Right cardiac atrium (tissue), 5 donors: ENCODE measurements at regions not wholly inside any gene's neighbourhood (a gene's known extent, or its start where the extent isn't known, plus 50 kb on each side); places are given as distances from the start of the nearest gene placed in this dataset.

Experiments
- ATAC-seq, 2 donors: fragments of 200-7000 bp; cut with Tn5 transposase; one replicate each; pipeline versions ENCODE4 v1.8.0 to v1.9.1; 2020; ENCODE audit warnings: moderate library complexity in 2 of 2, mild to moderate bottlenecking in 1 of 2
- DNase-seq, 3 donors: peaks; one replicate each; pipeline ENCODE4 v3.0.0-alpha.2; 2020
- H3K27ac ChIP-seq: one replicate; pipeline ENCODE4 v1.5.1; 2013; ENCODE audit warnings: mild to moderate bottlenecking, low read length, control low read depth, moderate library complexity
- H3K27me3 ChIP-seq: one replicate; pipeline ENCODE4 v1.6.1; 2013; ENCODE audit not compliant: control insufficient read depth, insufficient read depth
- H3K4me1 ChIP-seq: one replicate; pipeline ENCODE4 v1.6.1; 2013; ENCODE audit warnings: low read length; ENCODE audit not compliant: control insufficient read depth, insufficient read depth
- H3K4me3 ChIP-seq: one replicate; pipeline ENCODE4 v1.5.1; 2013; ENCODE audit warnings: low read length, control low read depth
- H3K9me3 ChIP-seq: one replicate; pipeline ENCODE4 v1.6.1; 2013; ENCODE audit warnings: low read length; ENCODE audit not compliant: control insufficient read depth
- WGBS: extraction: QIAGEN DNeasy Blood & Tissue Kit; methylation state at CpG from one replicate; pipeline ENCODE4 v1.1.7; 2013; 5-methylcytosine and 5-hydroxymethylcytosine counted together
- intact Hi-C, 4 donors: fragments of 100-400 bp; cut with DNase I; formaldehyde crosslinking; loops; one replicate each; pipeline versions ENCODE4 v1.11.0 to v1.14.0; 2022 to 2023
- donor health status: healthy with polysubstance abuse.
- donor health status: DM: no; HTN: yes; CAD: no.
- donor health status: DM: no; HTN: no; CAD: no.
- donor health status: DM: no; HTN: yes; CAD: no; lungs with severe emphysema.
- donor health status: DM: yes; HTN: yes; CAD: no.

DNA sequence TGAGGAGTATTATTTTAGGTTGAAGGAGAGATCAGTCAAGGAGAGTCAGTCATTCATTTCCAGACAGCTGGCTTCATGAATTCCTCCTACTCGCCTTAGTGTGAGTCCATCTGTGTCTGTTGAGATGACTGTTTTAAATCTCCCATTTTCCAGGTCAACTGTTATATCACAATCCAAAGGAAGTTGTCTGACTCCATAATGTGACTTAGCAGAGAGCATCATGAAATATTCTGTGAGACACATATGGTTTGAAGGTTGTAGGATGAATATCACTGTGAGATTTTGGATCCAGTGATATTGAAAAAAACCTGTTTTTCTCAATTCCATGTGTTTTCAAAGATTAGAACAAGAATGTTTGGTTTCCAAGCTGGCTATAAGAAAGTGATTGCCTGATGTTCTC is 530.2 kb upstream of the MAN1A1 start:
- Histone ChIP-seq H3K9me3 (no peaks in the 10 kb centered on the region), H3K27me3 (no peaks in the 10 kb centered on the region), H3K4me1 (no peaks in the 10 kb centered on the region), H3K4me3 (no peak overlapping the region), H3K27ac (no peak overlapping the region)
- ATAC-seq (no peak), DNase-seq (no peak)
- WGBS: 0% methylated on average over 1 of the region's 1 CpG
- intact Hi-C loops: no loop called here

DNA sequence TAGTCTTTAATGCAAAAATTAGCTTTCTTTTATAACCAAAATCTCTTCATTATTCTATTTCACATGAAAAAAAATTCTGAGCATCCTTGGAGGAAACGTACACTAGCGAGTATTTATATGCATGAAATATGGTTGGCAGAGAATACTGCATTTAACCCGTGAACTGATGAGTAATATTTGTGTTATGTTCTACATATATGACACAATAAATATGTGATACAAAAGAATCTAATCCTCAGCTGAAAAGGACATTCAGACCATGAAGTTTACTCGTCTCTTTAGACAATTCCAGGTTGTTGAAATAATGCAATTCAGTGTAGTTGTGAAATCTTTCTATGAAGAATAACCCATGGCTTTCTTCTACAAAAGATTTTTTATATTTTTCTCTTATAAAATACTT is 524.8 kb upstream of the MAN1A1 start:
- Histone ChIP-seq H3K9me3 (no peaks in the 10 kb centered on the region), H3K4me3 (no peak overlapping the region), H3K4me1 (no peaks in the 10 kb centered on the region), H3K27ac (no peak overlapping the region), H3K27me3 (no peaks in the 10 kb centered on the region)
- WGBS: 72% methylated on average over 4 of the region's 4 CpGs
- intact Hi-C loops: no loop called here
- no peak for DNase-seq
- ATAC-seq: no peak

DNA sequence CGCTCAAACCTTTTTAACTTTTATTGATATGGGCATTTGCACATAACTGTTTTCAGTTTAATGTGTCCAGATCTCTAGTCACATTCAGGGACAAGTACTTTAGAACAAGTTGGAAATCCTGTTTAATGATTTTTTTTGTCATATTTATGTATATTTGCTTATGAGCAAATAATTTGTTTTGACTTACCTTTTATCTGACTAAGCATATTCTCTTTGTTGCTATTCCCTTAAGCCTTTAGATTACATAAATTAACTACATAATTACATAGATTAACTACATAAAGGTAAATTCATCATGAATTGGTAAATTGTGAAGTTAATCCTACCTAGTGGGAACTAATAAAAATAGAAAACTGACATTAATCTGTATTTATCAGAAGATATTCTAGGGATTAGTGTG is 523.5 kb upstream of the MAN1A1 start:
- DNase-seq (no peak), ATAC-seq (no peak)
- 98% methylated on average over 1 of the region's 1 CpG for WGBS
- Histone ChIP-seq H3K27ac (no peak overlapping the region), H3K27me3 (no peaks in the 10 kb centered on the region), H3K4me3 (no peak overlapping the region), H3K4me1 (no peaks in the 10 kb centered on the region), H3K9me3 (no peaks in the 10 kb centered on the region)
- intact Hi-C loops: no loop called here

DNA sequence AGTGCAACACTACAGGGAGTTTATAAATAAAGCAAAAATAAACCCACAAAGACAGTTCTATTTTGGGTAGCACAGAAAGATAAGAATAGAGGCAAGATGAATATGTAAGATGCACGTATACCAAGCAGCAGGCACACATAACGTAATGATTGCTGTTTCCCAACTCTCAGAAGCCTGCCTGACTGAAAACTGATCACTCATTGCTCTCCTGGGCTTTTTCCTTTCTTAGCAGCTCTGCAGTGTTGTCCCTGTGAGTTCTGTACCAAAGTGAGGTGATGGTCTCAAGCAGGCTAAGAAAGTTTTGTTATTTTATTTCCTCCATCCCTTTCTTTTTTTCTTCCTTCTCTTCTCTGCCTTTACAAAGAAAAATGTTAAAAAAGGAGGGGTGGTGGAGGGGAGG is 522.0 kb upstream of the MAN1A1 start:
- DNase-seq: no peak
- 20% methylated on average over 2 of the region's 2 CpGs for WGBS
- no peaks in the 10 kb centered on the region for H3K4me1 ChIP-seq
- no peaks in the 10 kb centered on the region for H3K9me3 ChIP-seq
- ATAC-seq: no peak
- intact Hi-C loops: no loop called here
- H3K27me3 ChIP-seq: no peaks in the 10 kb centered on the region
- no peak overlapping the region for H3K4me3 ChIP-seq
- no peak overlapping the region for H3K27ac ChIP-seq

DNA sequence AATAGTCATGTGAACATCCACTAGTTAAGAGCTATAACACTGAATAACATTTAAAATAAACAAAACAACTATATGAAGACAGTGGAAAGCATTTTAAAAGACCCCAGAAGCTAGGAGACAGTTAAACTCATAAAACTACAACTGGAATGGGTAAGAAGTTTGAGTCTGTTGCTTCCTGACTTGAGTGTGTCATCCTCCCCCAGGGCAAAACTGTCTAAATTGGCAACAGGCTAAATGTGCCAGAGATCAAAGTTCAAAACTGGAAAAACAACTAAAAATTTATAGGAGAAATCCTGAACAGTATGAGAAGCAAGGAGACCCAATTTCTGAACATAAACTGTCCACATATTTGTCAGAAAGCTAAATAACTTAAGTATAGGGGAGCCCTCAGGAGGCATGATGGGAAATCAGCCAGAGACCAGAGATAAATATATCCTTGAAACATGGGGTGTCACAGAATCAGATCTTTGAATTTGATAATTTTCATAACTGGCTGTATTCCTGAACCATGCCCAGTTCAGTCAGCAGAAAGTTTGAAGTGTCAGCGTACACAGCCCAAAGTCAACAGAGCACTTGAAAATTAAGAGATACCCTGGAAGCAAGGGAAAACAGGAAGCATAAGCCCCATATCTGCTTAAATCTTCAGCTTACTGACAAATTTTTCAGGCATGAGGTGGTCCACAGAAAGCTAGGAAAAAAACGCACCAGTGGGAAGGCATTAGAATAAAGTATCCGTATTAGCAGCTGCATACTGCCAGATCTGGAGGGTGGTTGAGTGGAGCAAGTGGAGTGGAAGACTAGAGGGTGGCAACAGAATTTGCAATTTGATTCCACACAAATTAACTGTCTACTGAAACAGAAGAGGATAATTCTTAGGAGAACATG is 516.1 kb upstream of the MAN1A1 start:
- H3K9me3 ChIP-seq: no peaks in the 10 kb centered on the region
- 92% methylated on average over 3 of the region's 3 CpGs for WGBS
- H3K27ac ChIP-seq: no peak overlapping the region
- H3K4me3 ChIP-seq: no peak overlapping the region
- intact Hi-C loops: no loop called here
- DNase-seq: no peak
- ATAC-seq: no peak
- H3K4me1 ChIP-seq: no peaks in the 10 kb centered on the region
- no peaks in the 10 kb centered on the region for H3K27me3 ChIP-seq

DNA sequence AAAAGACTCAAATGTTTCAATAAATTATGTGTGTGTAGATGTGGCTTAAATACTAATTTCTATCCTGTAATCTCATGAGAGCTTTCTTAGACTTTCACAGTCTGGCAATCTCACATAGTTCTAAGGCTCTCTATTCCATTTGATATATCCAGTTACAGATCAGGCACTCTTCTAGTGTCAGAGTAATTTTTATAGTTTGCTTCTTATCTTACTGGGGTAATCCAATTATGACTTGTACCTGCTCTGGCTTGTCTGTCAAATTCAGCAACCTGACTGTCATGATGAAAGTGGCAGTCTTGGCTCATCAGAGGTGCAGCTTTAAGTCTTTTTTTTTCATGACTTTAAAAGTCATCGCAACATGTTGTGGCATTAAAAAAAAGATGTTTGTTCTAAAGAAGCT is 513.2 kb upstream of the MAN1A1 start:
- Histone ChIP-seq H3K4me1 (no peaks in the 10 kb centered on the region), H3K4me3 (no peak overlapping the region), H3K27me3 (no peaks in the 10 kb centered on the region), H3K27ac (no peak overlapping the region), H3K9me3 (no peaks in the 10 kb centered on the region)
- ATAC-seq (no peak), DNase-seq (no peak)
- intact Hi-C loops: no loop called here
- whole genome bisulfite sequencing: 94% methylated on average over 1 of the region's 1 CpG

DNA sequence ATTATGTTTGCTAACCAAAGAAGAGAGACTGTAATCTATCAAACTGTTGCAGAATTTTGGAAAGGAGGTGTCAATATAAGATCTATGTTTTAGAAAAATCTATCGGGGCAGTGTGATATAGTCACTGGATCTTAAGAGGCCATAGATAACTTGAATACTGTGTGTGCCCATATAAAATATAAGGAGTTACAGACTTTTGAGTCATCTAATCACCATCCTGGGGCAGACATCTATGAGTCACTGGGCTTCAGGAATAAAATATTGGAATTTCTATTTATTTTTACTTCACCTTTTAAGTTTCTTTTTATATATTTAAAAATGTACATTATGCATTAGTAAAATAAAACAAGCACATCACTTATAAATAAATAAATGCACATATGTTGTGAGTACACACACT is 509.3 kb upstream of the MAN1A1 start:
- Histone ChIP-seq H3K9me3 (no peaks in the 10 kb centered on the region), H3K27ac (no peak overlapping the region), H3K27me3 (no peaks in the 10 kb centered on the region), H3K4me3 (no peak overlapping the region), H3K4me1 (no peaks in the 10 kb centered on the region)
- 89% methylated on average over 1 of the region's 1 CpG for WGBS
- intact Hi-C loops: no loop called here
- ATAC-seq: no peak
- no peak for DNase-seq

DNA sequence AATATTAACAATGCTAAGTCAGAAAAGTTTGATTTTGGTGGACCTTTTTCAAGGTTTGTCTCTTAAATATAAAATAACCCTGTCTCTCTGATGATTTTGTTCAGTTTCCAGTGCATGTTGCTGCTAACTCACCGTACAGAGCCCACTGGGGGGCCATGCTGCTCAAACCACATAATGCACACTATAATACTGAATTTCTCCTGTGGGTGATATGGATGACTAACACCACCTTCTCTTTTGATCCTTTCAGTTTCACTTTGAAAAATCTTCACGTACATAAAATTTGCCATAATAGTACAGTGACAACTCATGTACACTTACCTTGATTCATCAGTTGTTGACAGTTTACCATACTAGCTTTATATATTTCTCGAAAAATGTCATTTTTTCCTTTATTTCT is 506.6 kb upstream of the MAN1A1 start:
- intact Hi-C loops: no loop called here
- Histone ChIP-seq H3K4me1 (no peaks in the 10 kb centered on the region), H3K27me3 (no peaks in the 10 kb centered on the region), H3K4me3 (no peak overlapping the region), H3K27ac (no peak overlapping the region), H3K9me3 (no peaks in the 10 kb centered on the region)
- ATAC-seq: no peak
- WGBS: 84% methylated on average over 3 of the region's 3 CpGs
- DNase-seq: no peak

DNA sequence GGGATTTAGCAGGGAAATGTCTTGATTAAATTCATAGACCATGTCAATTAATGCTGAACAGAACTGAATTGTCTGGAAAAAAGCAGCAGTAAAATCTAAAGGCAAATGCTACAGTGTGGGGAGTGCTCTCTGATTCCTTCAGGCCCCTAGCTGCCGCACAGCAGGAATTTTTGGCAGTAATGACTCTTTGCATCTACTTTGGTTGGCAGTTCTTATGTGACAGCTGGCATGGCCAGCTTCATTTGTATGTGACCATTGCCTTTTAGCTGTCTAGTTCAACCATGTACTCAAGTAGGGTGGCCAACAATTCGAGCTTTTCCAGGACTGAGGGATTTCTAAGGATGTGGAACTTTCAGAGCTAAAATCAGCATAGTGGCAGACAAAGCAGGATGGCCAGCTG is 499.1 kb upstream of the MAN1A1 start:
- DNase-seq (no peak), ATAC-seq (no peak)
- intact Hi-C loops: no loop called here
- Histone ChIP-seq H3K4me1 (no peaks in the 10 kb centered on the region), H3K27ac (no peak overlapping the region), H3K9me3 (no peaks in the 10 kb centered on the region), H3K4me3 (no peak overlapping the region), H3K27me3 (no peaks in the 10 kb centered on the region)
- 75% methylated on average over 2 of the region's 2 CpGs for WGBS

DNA sequence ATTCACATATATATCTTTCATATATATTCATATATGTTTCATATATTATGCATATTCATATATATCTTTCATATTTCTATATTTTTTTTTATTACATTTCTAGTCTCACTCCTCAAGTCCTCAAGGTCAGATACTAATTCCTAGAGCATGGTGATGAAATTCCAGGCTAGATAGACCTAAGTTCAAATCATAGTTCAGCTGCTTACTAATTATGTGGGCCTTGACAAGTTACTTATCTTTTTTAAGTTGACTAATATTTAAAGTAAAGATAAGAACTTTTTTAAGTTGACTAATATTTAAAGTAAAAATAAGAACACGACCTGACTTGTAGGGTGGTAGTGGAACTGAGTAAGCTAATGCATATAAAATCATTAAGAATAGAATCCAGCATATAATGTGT is 495.6 kb upstream of the MAN1A1 start:
- no peak for ATAC-seq
- intact Hi-C loops: no loop called here
- Histone ChIP-seq H3K9me3 (no peaks in the 10 kb centered on the region), H3K27me3 (no peaks in the 10 kb centered on the region), H3K4me3 (no peak overlapping the region), H3K4me1 (no peaks in the 10 kb centered on the region), H3K27ac (no peak overlapping the region)
- DNase-seq: no peak
- WGBS: 54% methylated on average over 1 of the region's 1 CpG

DNA sequence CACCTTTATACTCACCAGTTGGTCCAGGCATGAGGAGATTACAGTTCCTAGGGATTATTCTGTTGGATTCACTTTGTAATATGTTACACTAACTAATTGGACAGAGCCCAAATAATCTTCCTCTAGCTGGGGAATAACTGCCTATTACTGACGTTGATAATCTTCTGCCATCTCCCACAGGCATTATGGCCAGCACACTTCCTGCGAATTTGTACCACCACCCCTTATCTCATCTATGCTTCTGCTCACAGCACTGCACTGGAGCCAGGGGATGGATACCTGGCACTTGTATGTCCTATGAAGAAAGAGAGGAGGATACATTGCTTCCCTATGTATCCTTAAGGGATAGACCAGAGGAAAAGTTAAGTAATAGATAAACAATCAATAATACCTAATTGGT is 494.8 kb upstream of the MAN1A1 start:
- DNase-seq (no peak), ATAC-seq (no peak)
- Histone ChIP-seq H3K4me3 (no peak overlapping the region), H3K27ac (no peak overlapping the region), H3K4me1 (no peaks in the 10 kb centered on the region), H3K27me3 (no peaks in the 10 kb centered on the region), H3K9me3 (no peaks in the 10 kb centered on the region)
- intact Hi-C loops: no loop called here
- WGBS: 8% methylated on average over 2 of the region's 2 CpGs

DNA sequence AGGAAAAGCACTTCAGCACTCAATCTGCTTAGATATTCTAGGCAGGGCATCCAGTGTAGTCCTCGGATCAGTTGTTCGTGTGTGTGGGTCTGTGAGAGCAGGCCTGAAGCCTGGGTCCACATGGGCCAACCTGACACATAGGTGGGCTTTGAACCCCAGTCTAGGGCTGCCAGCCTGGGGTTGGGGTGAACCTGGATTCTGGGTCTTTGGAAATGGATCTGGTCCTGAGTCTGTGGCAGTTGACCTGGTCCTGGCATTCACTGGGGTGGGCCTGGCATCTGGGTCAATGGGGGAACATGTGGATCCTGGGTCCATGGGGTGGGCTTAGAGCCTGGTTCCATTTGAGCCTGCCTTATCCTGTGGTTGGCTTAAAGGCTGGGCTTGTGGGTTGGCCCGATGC is 492.6 kb upstream of the MAN1A1 start:
- no peak for DNase-seq
- Histone ChIP-seq H3K4me1 (no peaks in the 10 kb centered on the region), H3K4me3 (no peak overlapping the region), H3K27me3 (no peaks in the 10 kb centered on the region), H3K27ac (no peak overlapping the region), H3K9me3 (no peaks in the 10 kb centered on the region)
- 63% methylated on average over 3 of the region's 3 CpGs for WGBS
- no peak for ATAC-seq
- intact Hi-C loops: no loop called here
